ENCODE measurements at regions not wholly inside any gene's neighbourhood (a gene's known extent, or its start where the extent isn't known, plus 50 kb on each side); places are given as distances from the start of the nearest gene placed in this dataset.
A peak's percentile ranks its signal among the peaks of the same experiment; 100 is the strongest.

- Histone ChIP-seq H3K79me2 (ENCODE audit: insufficient read depth) (no peaks in the 10 kb centered on the region), H3K36me3 (ENCODE audit: low read depth) (no peaks in the 10 kb centered on the region), H3K4me3 (no peak overlapping the region), H3K27me3 (replicated peaks; ENCODE audit: insufficient read depth) (no peaks in the 10 kb centered on the region), H3F3A (ENCODE audit: insufficient read depth) (no peaks in the 10 kb centered on the region), H3K9ac (no peak overlapping the region), H3K4me2 (ENCODE audit: unreplicated experiment) (no peak overlapping the region), H2AFZ (no peak overlapping the region), H3K4me1 (ENCODE audit: insufficient read depth) (no peaks in the 10 kb centered on the region), H4K20me1 (ENCODE audit: insufficient read depth) (no peaks in the 10 kb centered on the region), H3K9me3 (ENCODE audit: low read depth) (no peaks in the 10 kb centered on the region), H3K9me2 (ENCODE audit: insufficient read depth) (no peaks in the 10 kb centered on the region), H3K27ac (no peak overlapping the region)
- no peak for DNase-seq
- TF ChIP-seq EZH2phosphoT487 (IDR thresholded peaks at IDR 0.05; ENCODE audit: insufficient read depth, low read depth) = no peak
- TF ChIP-seq EZH2 (IDR thresholded peaks at IDR 0.05; ENCODE audit: insufficient read depth, poor library complexity, severe bottlenecking) = no peak
- WGBS, 2 experiments (ENCODE audit: low coverage in 1 of 2, low lambda C conversion rate in 2 of 2, missing lambda C conversion rate in 2 of 2) = 87 to 88% methylated on average over 8 of the region's 8 CpGs
- in situ Hi-C loops (cut with MboI) = no loop called here
Measured at GRCh38 chr4:176507845-176508533, 188.2 kb downstream of the SPCS3 start.

GRCh38 chr4:176508780-176509331 is 189.1 kb downstream of the SPCS3 start:
- in situ Hi-C loops (cut with MboI) = no loop called here
- no peaks in the 10 kb centered on the region for H3K36me3 ChIP-seq (ENCODE audit: low read depth)
- H3K79me2 ChIP-seq (ENCODE audit: insufficient read depth) = no peaks in the 10 kb centered on the region
- no peak for DNase-seq
- TF ChIP-seq EZH2phosphoT487 (IDR thresholded peaks at IDR 0.05; ENCODE audit: insufficient read depth, low read depth) (no peak), EZH2 (IDR thresholded peaks at IDR 0.05; ENCODE audit: insufficient read depth, poor library complexity, severe bottlenecking) (no peak)
- no peak overlapping the region for H3K4me2 ChIP-seq (ENCODE audit: unreplicated experiment)
- H3K9me2 ChIP-seq (ENCODE audit: insufficient read depth) = no peaks in the 10 kb centered on the region
- no peaks in the 10 kb centered on the region for H3K9me3 ChIP-seq (ENCODE audit: low read depth)
- H3K4me1 ChIP-seq (ENCODE audit: insufficient read depth) = no peaks in the 10 kb centered on the region
- no peaks in the 10 kb centered on the region for H4K20me1 ChIP-seq (ENCODE audit: insufficient read depth)
- WGBS, 2 experiments (ENCODE audit: low coverage in 1 of 2, low lambda C conversion rate in 2 of 2, missing lambda C conversion rate in 2 of 2) = 51 to 55% methylated on average over 4 of the region's 4 CpGs
- no peaks in the 10 kb centered on the region for H3K27me3 ChIP-seq (replicated peaks; ENCODE audit: insufficient read depth)
- no peak overlapping the region for H3K9ac ChIP-seq
- no peaks in the 10 kb centered on the region for H3F3A ChIP-seq (ENCODE audit: insufficient read depth)
- no peak overlapping the region for H2AFZ ChIP-seq
- H3K27ac ChIP-seq = no peak overlapping the region
- no peak overlapping the region for H3K4me3 ChIP-seq

GRCh38 chr4:176525576-176525975 is 205.8 kb downstream of the SPCS3 start:
- Histone ChIP-seq H3K9ac (no peak overlapping the region), H3K4me2 (ENCODE audit: unreplicated experiment) (no peak overlapping the region), H3K79me2 (ENCODE audit: insufficient read depth) (no peaks in the 10 kb centered on the region), H3K27ac (no peak overlapping the region), H3K4me3 (no peak overlapping the region), H3F3A (ENCODE audit: insufficient read depth) (no peaks in the 10 kb centered on the region), H2AFZ (no peak overlapping the region), H3K4me1 (ENCODE audit: insufficient read depth) (no peaks in the 10 kb centered on the region), H3K27me3 (replicated peaks; ENCODE audit: insufficient read depth) (no peaks in the 10 kb centered on the region), H4K20me1 (ENCODE audit: insufficient read depth) (no peaks in the 10 kb centered on the region), H3K9me3 (ENCODE audit: low read depth) (no peaks in the 10 kb centered on the region), H3K36me3 (ENCODE audit: low read depth) (no peaks in the 10 kb centered on the region), H3K9me2 (ENCODE audit: insufficient read depth) (no peaks in the 10 kb centered on the region)
- TF ChIP-seq EZH2phosphoT487 (IDR thresholded peaks at IDR 0.05; ENCODE audit: insufficient read depth, low read depth) (no peak), EZH2 (IDR thresholded peaks at IDR 0.05; ENCODE audit: insufficient read depth, poor library complexity, severe bottlenecking) (no peak)
- WGBS, 2 experiments (ENCODE audit: low coverage in 1 of 2, low lambda C conversion rate in 2 of 2, missing lambda C conversion rate in 2 of 2) = 90 to 96% methylated on average over 2 of the region's 2 CpGs
- no peak for DNase-seq
- in situ Hi-C loops (cut with MboI) = no loop called here

GRCh38 chr4:176526704-176527103 is 206.9 kb downstream of the SPCS3 start:
- in situ Hi-C loops (cut with MboI) = no loop called here
- no peak overlapping the region for H3K4me3 ChIP-seq
- no peaks in the 10 kb centered on the region for H3K9me3 ChIP-seq (ENCODE audit: low read depth)
- TF ChIP-seq EZH2phosphoT487 (IDR thresholded peaks at IDR 0.05; ENCODE audit: insufficient read depth, low read depth) (no peak), EZH2 (IDR thresholded peaks at IDR 0.05; ENCODE audit: insufficient read depth, poor library complexity, severe bottlenecking) (no peak)
- H3K79me2 ChIP-seq (ENCODE audit: insufficient read depth) = no peaks in the 10 kb centered on the region
- no peaks in the 10 kb centered on the region for H3K9me2 ChIP-seq (ENCODE audit: insufficient read depth)
- H3K36me3 ChIP-seq (ENCODE audit: low read depth) = no peaks in the 10 kb centered on the region
- H3K27me3 ChIP-seq (replicated peaks; ENCODE audit: insufficient read depth) = no peaks in the 10 kb centered on the region
- no peak overlapping the region for H3K9ac ChIP-seq
- H2AFZ ChIP-seq = peak overlapping the region; percentile 39
- no peaks in the 10 kb centered on the region for H4K20me1 ChIP-seq (ENCODE audit: insufficient read depth)
- H3F3A ChIP-seq (ENCODE audit: insufficient read depth) = no peaks in the 10 kb centered on the region
- H3K4me2 ChIP-seq (ENCODE audit: unreplicated experiment) = no peak overlapping the region
- no peak for DNase-seq
- no peaks in the 10 kb centered on the region for H3K4me1 ChIP-seq (ENCODE audit: insufficient read depth)
- 38 to 44% methylated on average over 5 of the region's 5 CpGs for WGBS, 2 experiments (ENCODE audit: low coverage in 1 of 2, low lambda C conversion rate in 2 of 2, missing lambda C conversion rate in 2 of 2)
- no peak overlapping the region for H3K27ac ChIP-seq
